Middle frontal gyrus (tissue), 1 donor: ENCODE measurements at regions not wholly inside any gene's neighbourhood (a gene's known extent, or its start where the extent isn't known, plus 50 kb on each side); places are given as distances from the start of the nearest gene placed in this dataset.

ENCODE experiments used
- DNase-seq: peaks from one replicate; pipeline ENCODE4 v3.0.0-alpha.2; 2015; ENCODE audit warnings: low spot score; ENCODE audit errors: extremely low spot score

DNA sequence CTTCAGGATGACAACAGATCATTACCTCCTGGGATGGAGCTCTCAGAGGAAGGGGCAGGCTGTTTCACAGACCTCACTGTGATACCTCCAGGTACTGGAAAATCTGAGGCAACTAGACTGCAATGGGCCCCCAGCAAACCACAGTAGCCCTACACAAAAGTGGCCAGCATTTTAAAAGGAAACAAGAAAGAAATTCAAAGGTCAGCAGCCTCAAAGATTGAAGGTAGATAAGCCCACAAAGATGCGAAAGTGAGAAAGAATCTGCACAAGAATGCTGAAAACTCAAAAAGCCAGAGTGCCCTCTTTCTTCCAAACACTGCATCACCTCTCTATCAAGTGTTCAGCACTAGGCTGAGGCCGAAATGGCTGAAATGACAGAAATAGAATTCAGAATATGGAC, 499.5 kb upstream of the CHAC2 start:
- DNase-seq = no peak

DNA sequence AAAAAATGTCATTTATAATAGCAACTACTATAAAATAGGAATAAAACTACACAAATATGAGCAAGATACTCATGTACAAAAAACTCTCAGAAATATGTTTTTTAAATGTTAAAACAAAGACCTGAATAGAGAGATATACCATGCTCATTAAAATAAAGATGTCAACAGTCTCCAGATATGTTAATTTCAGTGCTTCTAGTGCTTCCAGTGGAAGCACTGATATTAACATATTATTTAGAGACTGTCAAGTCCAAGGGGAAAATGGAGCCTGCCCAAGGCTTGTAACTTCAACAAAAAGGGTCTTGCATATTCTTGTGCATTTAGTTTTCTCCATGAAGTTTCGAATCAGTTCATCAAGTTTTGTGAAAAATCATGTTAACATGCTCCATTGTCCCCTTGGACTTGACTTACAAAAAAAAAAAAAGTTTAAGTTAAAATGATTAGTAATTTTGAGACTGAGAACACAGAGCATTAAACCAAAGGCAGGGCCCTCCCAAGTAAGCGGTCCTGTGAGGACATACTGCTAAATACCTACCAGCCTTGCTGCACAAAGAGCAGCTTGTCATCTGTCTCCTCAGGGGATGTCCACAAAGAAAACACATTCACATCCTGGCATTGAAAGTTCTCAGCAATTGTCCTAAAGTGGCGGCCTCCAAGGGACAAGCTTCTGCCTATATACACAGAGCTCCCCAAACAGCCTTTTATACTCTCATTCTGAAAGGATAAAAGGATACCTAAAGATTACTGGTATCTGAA, 501.9 kb upstream of the CHAC2 start:
- DNase-seq = no peak

DNA sequence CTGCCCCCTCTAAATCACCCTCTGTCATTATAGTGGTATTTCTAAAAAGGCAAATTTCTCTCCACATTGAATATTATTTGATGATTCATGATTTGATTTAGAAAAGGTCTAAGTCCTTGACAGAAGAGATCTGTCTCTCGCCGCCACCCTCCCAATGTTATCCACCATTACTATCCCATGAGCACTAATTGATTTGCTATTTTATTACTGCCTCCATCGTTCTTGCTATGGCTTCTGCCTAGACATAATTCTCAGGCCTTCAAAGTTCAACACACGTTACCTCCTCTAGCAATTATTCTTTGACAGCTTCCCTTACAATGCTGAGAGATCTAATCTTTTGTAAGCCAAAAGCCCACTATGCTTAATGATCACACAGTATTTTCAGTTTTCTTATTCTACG, 507.0 kb upstream of the CHAC2 start:
- no peak for DNase-seq

DNA sequence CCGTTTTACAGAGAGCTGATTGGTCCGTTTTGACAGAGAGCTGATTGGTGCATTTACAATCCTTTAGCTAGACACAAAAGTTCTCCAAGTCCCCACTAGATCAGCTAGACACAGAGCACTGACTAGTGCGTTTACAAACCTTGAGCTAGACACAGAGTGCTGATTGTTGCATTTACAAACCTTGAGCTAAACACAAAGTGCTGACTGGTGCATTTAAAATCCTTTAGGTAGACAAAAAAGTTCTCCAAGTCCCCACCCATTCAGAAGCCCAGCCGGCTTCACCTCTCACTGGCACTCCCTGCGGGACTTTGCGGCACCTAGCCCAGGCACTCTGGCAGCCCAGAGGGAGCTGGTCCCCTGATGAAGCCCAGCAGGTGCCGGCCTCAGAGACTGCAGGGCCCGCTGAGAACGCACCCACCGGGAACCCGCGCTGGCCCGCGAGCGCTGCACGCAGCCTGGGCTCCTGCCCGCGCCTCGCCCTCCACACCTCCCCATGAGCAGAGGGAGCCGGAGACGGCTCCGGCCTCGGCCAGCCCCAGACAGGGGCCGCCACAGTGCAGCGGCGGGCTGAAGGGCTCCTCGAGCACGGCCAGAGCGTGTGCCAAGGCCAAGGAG, 508.1 kb upstream of the CHAC2 start:
- DNase-seq = no peak

DNA sequence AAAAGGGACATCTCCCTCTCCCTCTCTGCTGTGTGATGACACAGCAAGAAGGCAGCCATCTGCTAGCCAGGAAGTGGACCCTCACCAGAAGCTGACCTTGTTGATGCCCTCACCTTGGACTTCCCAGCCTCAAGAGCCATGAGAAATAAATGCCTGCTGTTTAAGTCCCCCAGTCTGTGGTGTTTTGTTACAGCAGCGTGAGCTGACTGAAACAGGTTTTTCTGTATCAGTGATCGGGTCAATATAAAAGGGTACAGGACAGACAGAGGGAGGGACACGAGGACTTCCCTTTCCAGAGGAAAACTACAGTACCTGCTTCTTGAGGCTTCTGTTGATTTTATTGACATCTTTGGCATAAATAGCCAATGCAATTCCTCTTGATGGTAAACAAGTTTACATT, 510.3 kb upstream of the CHAC2 start:
- DNase-seq = no peak

DNA sequence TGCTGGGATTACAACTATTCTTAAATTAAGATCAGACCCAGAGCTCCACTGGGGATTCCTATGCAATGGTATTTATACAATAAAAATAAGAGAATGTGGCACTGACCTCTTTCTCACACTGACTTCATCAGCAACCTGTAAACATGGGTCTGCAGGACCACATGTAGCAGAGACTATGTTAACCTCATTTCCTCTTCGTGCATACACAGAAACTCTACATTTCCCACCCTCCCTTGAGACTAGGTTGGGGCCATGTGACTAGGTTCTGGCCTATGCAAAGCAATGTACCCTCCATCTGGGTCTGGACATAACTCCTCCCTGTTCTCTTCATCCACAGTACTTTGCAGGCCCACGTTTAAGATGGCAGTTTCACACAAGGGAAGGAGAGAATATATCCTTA, 514.4 kb upstream of the CHAC2 start:
- DNase-seq = no peak

DNA sequence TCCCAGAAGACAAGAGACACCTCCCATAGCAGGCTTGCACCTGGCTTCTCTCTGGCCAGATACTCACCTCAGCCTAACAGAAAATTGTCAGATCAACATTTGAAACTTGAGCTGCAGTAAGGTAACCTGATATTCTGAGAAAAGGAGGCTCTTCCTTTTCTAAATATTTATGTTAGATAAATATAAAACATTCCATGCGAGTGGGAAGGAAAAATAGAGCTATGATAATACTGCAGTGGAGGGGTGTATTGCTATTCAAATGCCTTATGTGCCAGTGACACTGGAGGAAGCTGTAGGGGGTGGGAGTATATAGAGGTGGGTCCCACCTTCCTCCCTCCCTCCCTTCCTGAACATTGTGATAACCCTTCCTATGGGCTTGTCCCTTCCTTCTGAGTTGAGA, 515.5 kb upstream of the CHAC2 start:
- no peak for DNase-seq

DNA sequence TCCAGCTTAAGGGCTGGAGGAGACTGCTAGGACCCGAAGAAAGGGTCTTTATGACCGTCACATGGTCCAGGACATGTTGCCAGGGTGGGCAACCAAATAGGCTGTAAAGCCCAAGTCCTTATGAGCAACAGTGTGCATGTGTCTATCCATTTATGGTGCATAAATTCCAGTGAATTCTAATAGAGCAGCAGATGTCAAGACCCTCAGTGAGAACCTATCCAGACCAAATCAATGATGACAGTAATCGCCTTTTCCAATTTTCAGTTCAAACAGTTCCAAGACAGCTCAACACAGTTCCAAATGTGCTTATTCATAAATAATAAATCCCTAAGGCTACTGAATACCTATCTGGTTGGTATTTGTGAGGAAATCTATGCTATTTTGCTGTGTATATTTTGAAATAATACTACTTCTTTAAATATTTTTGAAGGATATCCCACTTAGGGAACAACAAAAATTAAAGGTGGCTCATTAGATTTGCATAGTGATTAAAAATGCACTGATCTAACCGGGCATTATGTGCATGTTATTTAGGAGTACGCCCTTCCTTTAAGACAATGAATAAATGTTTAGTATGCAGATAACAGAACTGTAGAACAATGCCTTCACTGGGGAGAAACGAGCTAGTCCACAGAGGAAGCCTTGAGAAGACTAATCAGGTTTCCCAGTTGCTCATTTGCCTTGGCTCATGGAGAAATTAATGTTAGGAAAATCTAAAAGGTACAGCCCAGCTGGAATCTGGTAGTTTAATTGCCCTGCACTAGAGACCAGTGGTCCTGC, 519.5 kb upstream of the CHAC2 start:
- DNase-seq = no peak

DNA sequence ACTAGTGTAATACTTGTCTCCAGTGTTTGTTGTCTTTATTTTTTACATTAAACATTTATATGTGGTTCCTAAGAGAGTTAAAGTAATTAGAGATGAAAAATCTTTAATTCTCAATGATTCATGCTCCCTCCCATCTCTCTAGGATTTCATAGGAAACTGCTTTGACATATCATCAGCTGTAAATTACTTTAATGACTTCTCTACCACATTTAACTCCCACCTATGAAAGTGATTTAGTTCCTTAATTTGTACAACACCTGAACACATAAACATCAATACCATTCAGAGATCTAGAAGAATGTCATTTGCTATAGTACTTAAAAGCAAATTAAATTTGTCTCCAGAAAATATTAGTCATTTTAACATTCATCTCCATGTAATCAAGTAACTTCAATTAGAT, 524.2 kb upstream of the CHAC2 start:
- DNase-seq = no peak

DNA sequence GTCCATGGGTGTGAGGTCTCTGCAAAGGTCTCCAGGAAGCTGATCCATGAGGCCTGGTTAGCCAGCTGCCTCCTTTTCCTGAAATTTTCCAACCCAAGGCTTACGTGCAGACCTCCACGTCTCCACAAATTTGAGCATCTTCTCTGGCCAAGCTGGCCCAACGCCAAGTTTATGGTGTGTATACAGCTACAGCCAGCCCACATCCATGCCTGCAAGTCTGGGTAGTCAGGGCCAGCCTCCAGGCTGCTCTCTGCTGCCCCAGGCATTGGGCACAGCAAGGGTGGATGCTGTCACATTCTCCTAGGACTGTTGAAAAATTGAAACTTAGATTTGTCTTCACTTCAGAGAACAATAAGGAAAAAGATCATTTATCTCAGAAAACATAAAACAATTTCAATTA, 525.5 kb upstream of the CHAC2 start:
- DNase-seq = no peak

DNA sequence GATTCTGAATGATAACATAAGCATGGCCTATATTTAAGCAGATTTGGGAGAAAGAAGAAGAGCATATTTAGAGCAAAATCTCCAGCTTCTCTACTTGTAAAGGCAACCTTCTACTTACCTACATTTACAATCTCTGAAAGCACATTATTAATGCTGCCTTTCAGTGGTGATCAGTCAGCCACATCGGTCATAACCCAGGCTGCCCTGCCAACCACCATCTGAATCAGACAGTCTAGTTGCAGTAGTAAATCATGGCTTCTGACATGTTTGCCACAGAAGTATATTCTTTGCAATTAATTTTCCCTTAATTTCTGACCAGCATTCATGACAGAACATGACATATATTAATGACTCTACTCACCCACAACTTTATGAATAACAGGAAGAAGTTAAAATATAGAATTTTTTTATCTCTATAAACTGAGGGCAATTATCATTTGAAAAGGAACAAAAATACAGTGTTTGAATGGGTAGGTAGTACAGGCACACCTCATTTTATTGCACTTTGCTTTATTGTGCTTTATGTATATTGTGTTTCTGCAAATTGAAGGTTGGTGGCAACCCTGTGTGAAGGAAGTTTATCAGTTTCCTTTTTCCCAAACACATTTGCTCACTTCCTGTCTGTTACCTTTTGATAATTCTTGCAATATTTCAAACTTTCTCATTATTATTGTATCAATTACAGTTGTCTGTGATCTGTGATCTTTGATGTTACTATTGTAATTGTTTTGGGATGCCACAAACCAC, 531.6 kb upstream of the CHAC2 start:
- no peak for DNase-seq

DNA sequence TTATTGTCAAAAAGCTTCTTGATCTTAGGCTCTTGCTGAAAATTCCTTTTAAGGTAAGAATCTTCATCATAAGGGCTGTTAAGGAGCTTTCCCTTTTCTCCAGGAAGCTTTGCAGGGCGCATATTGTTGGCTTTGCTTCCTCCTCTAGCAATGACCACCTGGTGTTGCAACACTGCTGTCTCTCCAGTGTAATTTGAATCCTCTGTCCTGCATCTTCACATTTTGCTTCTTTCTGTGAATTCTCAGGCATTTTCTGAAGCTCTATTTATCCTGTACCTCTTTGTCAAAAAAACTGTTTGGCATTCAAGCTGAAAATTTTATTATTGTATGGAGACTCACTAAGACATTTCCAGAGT, 533.1 kb upstream of the CHAC2 start:
- no peak for DNase-seq

DNA sequence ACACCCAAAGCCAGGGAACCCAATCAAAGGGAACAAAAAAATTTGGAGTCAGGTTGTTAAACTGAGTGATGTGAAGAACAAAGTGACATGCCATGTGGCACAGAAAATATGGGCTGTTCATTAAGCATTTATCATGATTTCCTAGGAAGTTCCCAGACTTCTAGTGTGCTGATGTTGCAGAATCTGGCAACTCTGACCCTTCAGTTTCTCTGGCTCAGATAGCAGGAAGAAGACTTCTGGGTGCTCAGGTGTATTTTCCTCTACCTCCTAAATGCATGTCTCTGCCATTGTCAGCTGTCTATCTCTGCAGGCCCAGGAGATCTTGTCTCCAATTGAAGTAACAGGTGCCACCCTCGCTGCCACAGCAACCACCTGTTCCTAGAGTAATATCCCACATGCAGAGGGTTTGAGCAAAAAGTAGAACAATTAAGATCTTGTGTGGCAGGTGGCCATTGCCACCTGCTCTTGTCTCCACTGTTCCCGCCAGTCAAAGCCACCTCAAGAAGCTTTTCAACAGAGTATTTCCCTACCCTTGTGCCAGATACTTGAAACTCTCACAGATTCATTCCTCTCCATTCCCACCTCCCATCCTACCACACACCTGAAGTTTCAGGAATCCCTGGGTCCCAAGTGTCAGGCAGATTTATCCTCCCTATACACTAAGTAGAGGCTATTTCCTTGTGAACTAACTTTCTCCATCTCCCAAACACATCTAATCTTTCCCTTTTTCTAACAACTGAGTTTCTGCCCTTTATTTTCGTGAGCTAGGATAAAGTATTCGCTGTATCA, 533.7 kb upstream of the CHAC2 start:
- DNase-seq = no peak

DNA sequence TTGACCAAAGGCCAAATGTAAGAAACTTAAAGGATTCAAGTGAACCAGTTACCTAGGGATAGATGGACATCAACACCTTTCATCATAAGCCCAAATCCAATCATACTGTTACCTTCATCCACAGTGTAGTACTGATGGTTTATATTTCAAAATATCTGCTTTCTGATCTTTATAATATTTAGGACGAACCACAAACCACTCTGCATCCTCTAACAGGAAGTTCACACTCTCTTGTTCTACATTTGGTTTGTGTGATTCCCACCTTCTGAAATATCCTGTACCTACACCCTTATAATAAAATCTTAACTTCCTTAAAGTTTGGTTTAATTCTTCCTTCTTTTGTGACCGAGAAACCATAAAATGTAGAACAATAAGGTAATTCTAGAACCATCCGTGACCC, 535.7 kb upstream of the CHAC2 start:
- DNase-seq = no peak

DNA sequence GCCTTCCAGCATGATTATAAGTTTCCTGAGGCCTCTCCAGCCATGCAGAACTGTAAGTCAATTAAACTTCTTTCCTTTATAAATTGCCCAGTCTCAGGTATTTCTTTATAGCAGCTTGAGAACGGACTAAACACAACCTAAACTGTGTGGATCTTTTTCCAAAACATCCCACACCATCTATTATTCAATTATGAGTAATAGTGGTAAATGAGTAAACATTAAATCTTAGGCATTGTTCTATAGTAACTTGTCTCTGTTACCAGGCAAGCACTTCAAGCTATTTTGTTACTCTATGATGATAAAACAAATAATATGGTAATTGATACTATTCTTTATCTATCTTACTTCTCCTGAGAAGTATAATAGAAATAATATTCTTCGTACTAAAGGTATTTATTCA, 536.9 kb upstream of the CHAC2 start:
- no peak for DNase-seq

DNA sequence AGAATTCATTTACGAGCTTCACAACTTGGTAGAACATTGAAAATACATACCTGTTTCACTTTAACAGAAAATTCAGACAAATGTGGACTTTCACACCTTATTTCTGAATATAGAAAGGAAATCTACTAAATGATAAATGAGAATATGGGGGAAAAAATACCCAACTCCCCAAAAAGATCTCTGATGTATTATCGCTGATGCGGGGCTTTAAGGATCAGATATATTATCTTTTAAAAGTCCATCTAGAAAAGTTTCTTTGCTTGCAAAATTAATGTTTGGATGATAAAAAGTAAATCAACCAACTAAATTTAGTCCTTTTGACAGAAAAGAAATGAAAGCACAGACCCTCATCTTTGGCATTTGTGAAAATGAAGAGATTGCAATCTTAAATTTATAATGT, 540.1 kb upstream of the CHAC2 start:
- no peak for DNase-seq

DNA sequence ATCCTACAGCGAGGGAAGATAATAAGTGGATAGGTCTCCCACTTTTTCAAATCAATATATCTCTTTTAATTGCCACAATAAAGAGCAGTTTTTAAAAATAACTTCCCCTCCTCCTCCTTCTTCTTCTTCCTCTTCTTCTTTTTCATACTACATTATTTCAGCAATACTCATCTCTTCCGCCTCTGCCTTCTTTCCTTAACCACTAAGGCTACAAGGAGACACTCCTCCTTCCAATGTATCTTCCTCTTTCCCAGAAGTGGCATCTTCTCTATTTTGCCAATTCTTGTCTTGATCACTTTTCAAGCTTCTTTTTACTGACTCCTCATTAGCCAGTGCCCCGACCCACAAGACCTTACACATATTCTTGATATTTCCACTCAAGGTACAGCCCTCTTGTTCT, 546.6 kb upstream of the CHAC2 start:
- no peak for DNase-seq

DNA sequence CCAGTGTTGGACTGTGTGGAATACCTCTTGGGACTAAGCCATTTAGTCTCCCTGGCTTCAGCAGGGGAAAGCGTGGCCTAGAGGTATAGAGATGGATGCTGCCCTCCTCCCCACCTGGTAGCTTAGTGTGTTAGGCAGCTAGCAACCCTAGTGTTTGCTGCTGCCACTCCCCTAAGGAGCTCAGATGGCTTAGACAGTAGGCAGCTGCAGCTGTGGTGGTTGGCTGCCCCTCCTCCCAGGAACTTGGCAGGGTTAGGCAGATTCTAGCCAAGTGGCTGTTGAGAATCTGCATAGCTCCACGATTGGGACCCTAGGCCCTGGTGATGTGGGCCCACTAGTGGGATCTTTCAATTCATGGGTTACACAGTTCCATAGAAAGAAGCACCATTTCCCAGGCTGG, 550.4 kb upstream of the CHAC2 start:
- DNase-seq = no peak

DNA sequence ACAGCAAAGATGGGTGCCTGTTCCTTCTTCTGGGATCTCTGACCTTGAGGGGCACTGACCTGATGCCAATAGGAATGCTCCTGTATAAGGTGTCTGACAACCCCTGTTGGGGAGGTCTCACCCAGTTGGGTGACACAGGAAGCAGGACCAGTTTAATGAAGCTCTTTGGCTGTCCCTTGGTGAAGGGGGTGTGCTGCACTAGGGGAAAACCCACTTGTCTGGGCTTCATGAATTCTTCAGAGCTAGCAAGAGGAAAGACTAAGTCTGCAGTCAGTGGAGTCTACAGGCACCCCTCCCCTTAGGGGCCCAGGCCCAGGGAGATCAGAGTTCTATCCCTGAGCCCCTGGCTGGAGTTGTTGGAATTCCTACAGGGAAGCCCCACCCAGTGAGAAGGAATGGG, 550.8 kb upstream of the CHAC2 start:
- no peak for DNase-seq

DNA sequence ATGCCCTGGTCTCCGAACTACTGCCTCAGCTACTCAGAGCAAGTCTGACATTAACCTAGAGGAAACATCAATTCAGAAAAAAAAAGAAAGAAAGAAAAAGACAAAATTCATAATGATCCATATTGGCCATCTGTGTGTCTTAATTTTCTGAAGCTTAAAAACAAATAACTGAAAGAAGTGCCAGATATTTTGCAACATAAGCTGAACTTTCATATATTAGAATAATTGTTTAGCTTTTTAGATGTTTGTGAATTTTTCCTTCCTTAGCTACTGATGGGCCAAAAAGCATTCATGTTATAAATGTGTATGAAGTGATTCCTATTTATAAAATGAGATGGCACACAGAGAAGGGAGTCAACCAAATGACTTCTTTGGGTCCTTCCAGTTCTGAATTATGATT, 555.0 kb upstream of the CHAC2 start:
- no peak for DNase-seq

DNA sequence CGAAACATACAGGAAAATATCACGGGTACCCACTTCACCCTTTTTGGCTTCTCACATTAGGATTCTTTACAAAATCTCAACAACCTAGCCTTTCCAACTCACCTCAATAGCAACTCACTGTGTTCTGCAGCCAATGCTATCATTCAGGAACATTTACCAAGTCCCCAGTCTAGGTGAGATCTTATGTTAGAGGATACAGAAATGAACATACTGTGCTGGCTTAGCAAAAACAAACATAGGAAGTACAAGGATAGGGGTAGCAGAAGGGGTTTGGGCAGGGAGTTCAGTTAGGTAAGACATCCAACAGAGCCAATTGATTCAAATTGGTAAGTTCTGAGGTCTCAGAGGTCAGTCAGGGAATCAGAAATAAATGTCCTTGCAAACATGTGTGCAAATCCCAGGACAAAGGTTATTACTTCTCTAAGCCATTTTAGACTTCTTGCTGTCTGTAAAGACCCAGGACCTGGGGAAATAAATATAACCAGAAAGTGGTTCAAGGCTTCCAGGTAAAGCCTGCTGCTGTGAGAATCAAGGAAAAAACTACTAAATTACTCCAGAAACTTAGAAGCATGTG, 556.3 kb upstream of the CHAC2 start:
- no peak for DNase-seq
